SK-N-SH (cell line): ENCODE measurements at regions not wholly inside any gene's neighbourhood (a gene's known extent, or its start where the extent isn't known, plus 50 kb on each side); places are given as distances from the start of the nearest gene placed in this dataset.

Source experiments
- CTCF ChIA-PET: fragments of 300-600, 350-600 bp; formaldehyde crosslinking; extraction: SDS; loops from one replicate; lab custom pipeline; 2021; lab: Yijun Ruan, JAX
- POLR2A ChIA-PET: fragments of 350-600 bp; sonication (Branson Sonifier 250); formaldehyde crosslinking; extraction: SDS; loops from one replicate; lab custom pipeline; 2020; ENCODE audit warnings: antibody characterized with exemption, inconsistent platforms; lab: Yijun Ruan, JAX
- DNase-seq: peaks from one replicate; pipeline ENCODE4 v3.0.0; 2012
- H2AFZ ChIP-seq: fragments of 200-600 bp; sonication (generic); 2 replicates; pipeline ENCODE4 v1.8.1; 2016; ENCODE audit warnings: antibody characterized with exemption, mild to moderate bottlenecking, low read depth
- H3F3A ChIP-seq: fragments of 200-600 bp; sonication (generic); replicated peaks from 2 replicates; pipeline ENCODE3; 2016; ENCODE audit warnings: antibody characterized with exemption, mild to moderate bottlenecking; ENCODE audit not compliant: insufficient read depth
- H3K27ac ChIP-seq, 2 experiments: fragments of 200-500 bp in 1 of 2; fragments of 200-600 bp in 1 of 2; sonication (Bioruptor generic) in 1 of 2; sonication (generic), shearing (Covaris generic) in 1 of 2; 2 replicates each; pipeline versions ENCODE4 v1.5.1 to v1.6.1; 2014 to 2016; ENCODE audit warnings: low read depth in 2 of 2, inconsistent platforms in 1 of 2, low read length in 1 of 2, mild to moderate bottlenecking in 1 of 2, mixed read lengths in 1 of 2
- H3K27me3 ChIP-seq: fragments of 200-600 bp; sonication (generic), shearing (Covaris generic); 2 replicates; pipeline ENCODE4 v1.6.1; 2016; ENCODE audit warnings: mixed run types; ENCODE audit not compliant: insufficient read depth
- H3K36me3 ChIP-seq, 2 experiments: fragments of 200-500 bp in 1 of 2; fragments of 200-600 bp in 1 of 2; sonication (Bioruptor generic) in 1 of 2; sonication (generic) in 1 of 2; replicated peaks in 1 of 2; 2 replicates each; pipeline versions ENCODE3 to v1.5.1; 2014 to 2016; ENCODE audit warnings: low read length in 1 of 2, mild to moderate bottlenecking in 1 of 2; ENCODE audit not compliant: insufficient read depth in 2 of 2, control insufficient read depth in 1 of 2
- H3K4me1 ChIP-seq, 2 experiments: fragments of 200-500 bp in 1 of 2; fragments of 200-600 bp in 1 of 2; sonication (Bioruptor generic) in 1 of 2; sonication (generic), shearing (Covaris generic) in 1 of 2; 2 replicates each; pipeline versions ENCODE4 v1.5.1 to v1.6.1; 2014 to 2016; ENCODE audit warnings: low read depth in 1 of 2, low read length in 1 of 2, mixed run types in 1 of 2; ENCODE audit not compliant: insufficient read depth in 2 of 2, control insufficient read depth in 1 of 2
- H3K4me2 ChIP-seq: fragments of 200-600 bp; sonication (generic), shearing (Covaris generic); 2 replicates; pipeline ENCODE4 v1.6.1; 2017; ENCODE audit warnings: mixed run types
- H3K4me3 ChIP-seq, 2 experiments: fragments of 200-500 bp in 1 of 2; fragments of 200-600 bp in 1 of 2; sonication (Bioruptor generic) in 1 of 2; sonication (generic), shearing (Covaris generic) in 1 of 2; 2 replicates each; pipeline versions ENCODE4 v1.5.1 to v1.8.1; 2014 to 2016; ENCODE audit warnings: low read depth in 2 of 2, inconsistent platforms in 1 of 2, low read length in 1 of 2, mild to moderate bottlenecking in 1 of 2, mixed read lengths in 1 of 2, moderate library complexity in 1 of 2
- H3K79me2 ChIP-seq: fragments of 200-600 bp; sonication (generic); 2 replicates; pipeline ENCODE4 v1.8.1; 2017; ENCODE audit warnings: mild to moderate bottlenecking; ENCODE audit not compliant: insufficient read depth
- H3K9ac ChIP-seq: fragments of 200-600 bp; sonication (generic); 2 replicates; pipeline ENCODE4 v1.6.1; 2017; ENCODE audit warnings: mixed run types
- H3K9me2 ChIP-seq: fragments of 200-600 bp; sonication (generic); 2 replicates; pipeline ENCODE4 v1.6.1; 2017; ENCODE audit warnings: mixed run types
- H3K9me3 ChIP-seq: fragments of 200-600 bp; sonication (generic); 2 replicates; pipeline ENCODE4 v1.6.1; 2017; ENCODE audit warnings: mixed run types, mild to moderate bottlenecking, moderate library complexity
- H4K20me1 ChIP-seq: fragments of 200-600 bp; sonication (generic); 2 replicates; pipeline ENCODE4 v1.6.1; 2017; ENCODE audit warnings: mild to moderate bottlenecking, mixed run types; ENCODE audit not compliant: insufficient read depth
- CHD2 ChIP-seq: fragments of 150-350 bp; IDR thresholded peaks from 2 replicates; pipeline ENCODE4 v1.6.1; 2018; ENCODE audit warnings: low read length; ENCODE audit not compliant: partially characterized antibody
- JUND ChIP-seq: IDR thresholded peaks from 2 replicates; pipeline ENCODE4 v1.4.0; 2012
- MXI1 ChIP-seq: IDR thresholded peaks from 2 replicates; pipeline ENCODE4 v1.6.1; 2012; ENCODE audit warnings: mild to moderate bottlenecking, low read depth, low read length, improper control_type of control experiment
- NFIC ChIP-seq: IDR thresholded peaks from 2 replicates; pipeline ENCODE4 v1.4.0; 2012; ENCODE audit warnings: borderline replicate concordance
- NRF1 ChIP-seq: IDR thresholded peaks from 2 replicates; pipeline ENCODE4 v1.6.1; 2012; ENCODE audit warnings: low read depth, mild to moderate bottlenecking, low read length
- RCOR1 ChIP-seq: fragments of 150-350 bp; IDR thresholded peaks from 2 replicates; pipeline ENCODE4 v1.6.1; 2017; ENCODE audit warnings: antibody characterized with exemption, low read length
- RXRA ChIP-seq: IDR thresholded peaks from 2 replicates; pipeline ENCODE4 v1.4.0; 2012; ENCODE audit warnings: low read depth, mild to moderate bottlenecking, borderline replicate concordance
- TAF1 ChIP-seq: IDR thresholded peaks from 2 replicates; pipeline ENCODE4 v1.6.1; 2012; ENCODE audit warnings: low read depth, mild to moderate bottlenecking, low read length, moderate library complexity, borderline replicate concordance
- TEAD4 ChIP-seq: IDR thresholded peaks from 2 replicates; pipeline ENCODE4 v1.4.0; 2012; ENCODE audit warnings: mild to moderate bottlenecking, borderline replicate concordance; ENCODE audit not compliant: insufficient read depth
- WGBS: methylation state at CpG from one replicate; pipeline ENCODE4 v1.1.6; 2017; ENCODE audit warnings: low lambda C conversion rate; 5-methylcytosine and 5-hydroxymethylcytosine counted together
- TF ChIP-seq, protein P1 (sequence below): fragments of 150-350 bp; IDR thresholded peaks from 2 replicates; pipeline ENCODE4 v1.6.1; 2016; ENCODE audit warnings: mild to moderate bottlenecking, low read depth, low read length
- TF ChIP-seq, protein P2 (sequence below): IDR thresholded peaks from 2 replicates; pipeline ENCODE4 v1.6.1; 2012; ENCODE audit warnings: mild to moderate bottlenecking, low read depth, low read length, moderate library complexity
- TF ChIP-seq, protein P3 (sequence below): IDR thresholded peaks from 2 replicates; pipeline ENCODE4 v1.4.0; 2012; ENCODE audit warnings: low read depth
- TF ChIP-seq, protein P4 (sequence below): fragments of 150-350 bp; IDR thresholded peaks from 2 replicates; pipeline ENCODE4 v1.6.1; 2017; ENCODE audit warnings: antibody characterized with exemption, low read length, low read depth, borderline replicate concordance

DNA sequence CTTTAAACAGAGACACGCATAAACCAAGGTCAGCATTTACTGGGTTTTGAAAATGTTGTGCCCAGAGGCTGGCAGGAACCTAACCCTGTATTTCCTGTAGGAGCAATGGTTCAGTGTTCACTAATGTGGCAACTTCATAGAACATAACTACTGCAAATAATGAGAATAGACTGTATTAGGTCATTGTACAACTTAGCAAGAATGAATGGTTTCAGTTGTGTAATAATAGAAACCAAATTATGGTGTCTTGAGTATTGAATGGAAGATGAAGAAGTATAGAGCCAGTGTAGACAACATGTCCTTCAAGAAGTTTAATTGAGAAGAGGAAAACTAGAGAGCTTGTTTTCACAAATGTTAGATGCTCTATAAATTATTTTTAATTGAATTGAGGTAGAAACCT is 172.5 kb downstream of the BUB3 start (continued):
- TF ChIP-seq CHD2 = no peak
- TF ChIP-seq, all 33 proteins: peak for 0

DNA sequence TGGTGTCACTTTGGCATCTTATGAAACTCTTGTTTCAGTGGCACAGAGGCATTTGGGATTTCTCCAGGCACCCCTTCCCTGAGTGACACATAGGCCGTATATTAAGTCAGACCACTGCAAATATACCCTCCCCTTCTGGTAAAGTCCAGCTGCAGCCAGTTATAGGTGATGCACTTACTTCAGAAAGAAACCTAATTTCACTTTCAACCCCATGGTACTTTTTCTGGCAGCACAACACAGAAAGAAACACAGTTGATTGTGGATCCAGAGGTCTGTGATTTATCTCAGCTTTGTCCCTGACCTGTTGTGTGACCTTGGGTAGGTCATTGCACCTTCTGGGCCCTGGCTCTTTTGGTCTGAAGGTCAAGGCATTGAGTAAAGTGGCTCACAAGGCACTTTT is 173.2 kb downstream of the BUB3 start:
- TF ChIP-seq RCOR1 (no peak), JUND (no peak), MXI1 (no peak), RXRA (no peak), CHD2 (no peak), NRF1 (no peak), TAF1 (no peak), NFIC (no peak), TEAD4 (no peak)
- TF ChIP-seq, protein P1, sequence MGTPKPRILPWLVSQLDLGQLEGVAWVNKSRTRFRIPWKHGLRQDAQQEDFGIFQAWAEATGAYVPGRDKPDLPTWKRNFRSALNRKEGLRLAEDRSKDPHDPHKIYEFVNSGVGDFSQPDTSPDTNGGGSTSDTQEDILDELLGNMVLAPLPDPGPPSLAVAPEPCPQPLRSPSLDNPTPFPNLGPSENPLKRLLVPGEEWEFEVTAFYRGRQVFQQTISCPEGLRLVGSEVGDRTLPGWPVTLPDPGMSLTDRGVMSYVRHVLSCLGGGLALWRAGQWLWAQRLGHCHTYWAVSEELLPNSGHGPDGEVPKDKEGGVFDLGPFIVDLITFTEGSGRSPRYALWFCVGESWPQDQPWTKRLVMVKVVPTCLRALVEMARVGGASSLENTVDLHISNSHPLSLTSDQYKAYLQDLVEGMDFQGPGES = no peak
- TF ChIP-seq, protein P2, sequence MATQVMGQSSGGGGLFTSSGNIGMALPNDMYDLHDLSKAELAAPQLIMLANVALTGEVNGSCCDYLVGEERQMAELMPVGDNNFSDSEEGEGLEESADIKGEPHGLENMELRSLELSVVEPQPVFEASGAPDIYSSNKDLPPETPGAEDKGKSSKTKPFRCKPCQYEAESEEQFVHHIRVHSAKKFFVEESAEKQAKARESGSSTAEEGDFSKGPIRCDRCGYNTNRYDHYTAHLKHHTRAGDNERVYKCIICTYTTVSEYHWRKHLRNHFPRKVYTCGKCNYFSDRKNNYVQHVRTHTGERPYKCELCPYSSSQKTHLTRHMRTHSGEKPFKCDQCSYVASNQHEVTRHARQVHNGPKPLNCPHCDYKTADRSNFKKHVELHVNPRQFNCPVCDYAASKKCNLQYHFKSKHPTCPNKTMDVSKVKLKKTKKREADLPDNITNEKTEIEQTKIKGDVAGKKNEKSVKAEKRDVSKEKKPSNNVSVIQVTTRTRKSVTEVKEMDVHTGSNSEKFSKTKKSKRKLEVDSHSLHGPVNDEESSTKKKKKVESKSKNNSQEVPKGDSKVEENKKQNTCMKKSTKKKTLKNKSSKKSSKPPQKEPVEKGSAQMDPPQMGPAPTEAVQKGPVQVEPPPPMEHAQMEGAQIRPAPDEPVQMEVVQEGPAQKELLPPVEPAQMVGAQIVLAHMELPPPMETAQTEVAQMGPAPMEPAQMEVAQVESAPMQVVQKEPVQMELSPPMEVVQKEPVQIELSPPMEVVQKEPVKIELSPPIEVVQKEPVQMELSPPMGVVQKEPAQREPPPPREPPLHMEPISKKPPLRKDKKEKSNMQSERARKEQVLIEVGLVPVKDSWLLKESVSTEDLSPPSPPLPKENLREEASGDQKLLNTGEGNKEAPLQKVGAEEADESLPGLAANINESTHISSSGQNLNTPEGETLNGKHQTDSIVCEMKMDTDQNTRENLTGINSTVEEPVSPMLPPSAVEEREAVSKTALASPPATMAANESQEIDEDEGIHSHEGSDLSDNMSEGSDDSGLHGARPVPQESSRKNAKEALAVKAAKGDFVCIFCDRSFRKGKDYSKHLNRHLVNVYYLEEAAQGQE = no peak
- TF ChIP-seq, protein P3, sequence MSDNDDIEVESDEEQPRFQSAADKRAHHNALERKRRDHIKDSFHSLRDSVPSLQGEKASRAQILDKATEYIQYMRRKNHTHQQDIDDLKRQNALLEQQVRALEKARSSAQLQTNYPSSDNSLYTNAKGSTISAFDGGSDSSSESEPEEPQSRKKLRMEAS = no peak
- TF ChIP-seq, protein P4, sequence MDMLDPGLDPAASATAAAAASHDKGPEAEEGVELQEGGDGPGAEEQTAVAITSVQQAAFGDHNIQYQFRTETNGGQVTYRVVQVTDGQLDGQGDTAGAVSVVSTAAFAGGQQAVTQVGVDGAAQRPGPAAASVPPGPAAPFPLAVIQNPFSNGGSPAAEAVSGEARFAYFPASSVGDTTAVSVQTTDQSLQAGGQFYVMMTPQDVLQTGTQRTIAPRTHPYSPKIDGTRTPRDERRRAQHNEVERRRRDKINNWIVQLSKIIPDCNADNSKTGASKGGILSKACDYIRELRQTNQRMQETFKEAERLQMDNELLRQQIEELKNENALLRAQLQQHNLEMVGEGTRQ = no peak
- TF ChIP-seq, all 33 proteins: peak for 0

More for the DNA sequence above, 173.2 kb downstream of the BUB3 start:
- Histone ChIP-seq H3K4me2 (no peak overlapping the region), H3K4me3 (no peak overlapping the region), H3K27me3 (no peaks in the 10 kb centered on the region), H3K79me2 (no peaks in the 10 kb centered on the region), H3K4me1 (no peaks in the 10 kb centered on the region), H3K9me2 (no peaks in the 10 kb centered on the region), H3K36me3 (no peaks in the 10 kb centered on the region), H3F3A (no peaks in the 10 kb centered on the region), H3K27ac (no peak overlapping the region), H4K20me1 (no peaks in the 10 kb centered on the region), H3K9me3 (no peaks in the 10 kb centered on the region), H2AFZ (no peak overlapping the region), H3K9ac (no peak overlapping the region)
- ChIA-PET POLR2A (no interaction called here), CTCF (no interaction called here)
- no peak for DNase-seq
- 31% methylated on average over 1 of the region's 1 CpG for WGBS
